Esophagus muscularis mucosa (tissue), 4 donors: ENCODE measurements at regions not wholly inside any gene's neighbourhood (a gene's known extent, or its start where the extent isn't known, plus 50 kb on each side); places are given as distances from the start of the nearest gene placed in this dataset.

Experiments used
- DNase-seq: peaks from one replicate; pipeline ENCODE4 v3.0.0-alpha.2; 2017; ENCODE audit errors: extremely low spot score
- H3K27ac ChIP-seq, 4 donors: fragments of 200-600 bp; sonication (generic); replicated peaks in 1 of 4; 1 replicate in 3 of 4; 2 replicates in 1 of 4; pipeline ENCODE4 v1.5.1; 2016 to 2019; ENCODE audit warnings: mild to moderate bottlenecking in 1 of 4
- H3K27me3 ChIP-seq, 4 donors: fragments of 200-600 bp; sonication (generic); one replicate each; pipeline versions ENCODE4 v1.5.1 to v1.6.0; 2016 to 2019
- H3K36me3 ChIP-seq, 4 donors: fragments of 200-600 bp; sonication (generic); one replicate each; pipeline ENCODE4 v1.5.1; 2016 to 2019
- H3K4me1 ChIP-seq, 4 donors: fragments of 200-600 bp; sonication (generic); one replicate each; pipeline ENCODE4 v1.5.1; 2016 to 2019
- H3K4me3 ChIP-seq, 4 donors: fragments of 200-600 bp; sonication (generic); 1 replicate in 2 of 4; 2 replicates in 2 of 4; pipeline ENCODE4 v1.5.1; 2016 to 2019; ENCODE audit warnings: mild to moderate bottlenecking in 4 of 4, moderate library complexity in 1 of 4
- H3K9me3 ChIP-seq, 4 donors: fragments of 200-600 bp; sonication (generic); 1 replicate in 3 of 4; 2 replicates in 1 of 4; pipeline ENCODE4 v1.5.1; 2016 to 2019
- CTCF ChIP-seq, 3 experiments: fragments of 200-600 bp in 2 of 3; fragments of 450-650 bp in 1 of 3; sonication (generic) in 2 of 3; IDR thresholded peaks; one replicate each; pipeline ENCODE4 v1.5.1; 2017 to 2019; ENCODE audit warnings: antibody characterized with exemption in 3 of 3, mild to moderate bottlenecking in 2 of 3, moderate library complexity in 1 of 3
- EP300 ChIP-seq: sonication (generic); formaldehyde crosslinking; IDR thresholded peaks from one replicate; pipeline ENCODE4 v1.6.1; 2017; ENCODE audit warnings: antibody characterized with exemption
- POLR2A ChIP-seq: fragments of 450-650 bp; IDR thresholded peaks from one replicate; pipeline ENCODE4 v1.6.1; 2017; ENCODE audit warnings: antibody characterized with exemption, moderate library complexity, mild to moderate bottlenecking, low read depth
- POLR2AphosphoS5 ChIP-seq, 2 donors: sonication (generic); formaldehyde crosslinking; IDR thresholded peaks; one replicate each; pipeline ENCODE4 v1.6.1; 2017; ENCODE audit warnings: antibody characterized with exemption in 2 of 2
- WGBS: methylation state at CpG from one replicate; pipeline ENCODE4 v1.1.5; 2018; 5-methylcytosine and 5-hydroxymethylcytosine counted together
- intact Hi-C: fragments of 100-400 bp; cut with DNase I; formaldehyde crosslinking; loops from one replicate; pipeline ENCODE4 v1.15.1; 2023

GRCh38 chr5:96520345-96520744 is 87.3 kb upstream of the PCSK1 start:
- no peak for DNase-seq
- TF ChIP-seq POLR2A = no peak
- Histone ChIP-seq H3K4me1 (peaks cover 0 to 22% (median 18%) of the 10 kb centered on the region in 4 donors), H3K27ac (no peak overlapping the region), H3K27me3 (no peaks in the 10 kb centered on the region), H3K9me3 (no peaks in the 10 kb centered on the region), H3K36me3 (no peaks in the 10 kb centered on the region), H3K4me3 (no peak overlapping the region)
- intact Hi-C loops = no loop called here

GRCh38 chr5:96522635-96523355 is 89.7 kb upstream of the PCSK1 start:
- no peaks in the 10 kb centered on the region for H3K36me3 ChIP-seq
- 74% methylated on average over 6 of the region's 7 CpGs for WGBS
- no peak overlapping the region for H3K27ac ChIP-seq
- no peaks in the 10 kb centered on the region for H3K27me3 ChIP-seq
- TF ChIP-seq POLR2AphosphoS5 (IDR thresholded peaks at IDR 0.05) (no peak), EP300 (no peak), CTCF (IDR thresholded peaks at IDR 0.05) (no peak), POLR2A (no peak)
- H3K4me1 ChIP-seq = peaks cover 0 to under 1% (median under 1%) of the 10 kb centered on the region in 4 donors
- H3K4me3 ChIP-seq = no peak overlapping the region
- DNase-seq = no peak
- H3K9me3 ChIP-seq = no peaks in the 10 kb centered on the region
- intact Hi-C loops = no loop called here

GRCh38 chr5:96527768-96528661 is 95.0 kb upstream of the PCSK1 start:
- Histone ChIP-seq H3K4me3 (no peak overlapping the region), H3K9me3 (no peaks in the 10 kb centered on the region), H3K36me3 (no peaks in the 10 kb centered on the region), H3K27me3 (no peaks in the 10 kb centered on the region), H3K4me1 (no peaks in the 10 kb centered on the region), H3K27ac (no peak overlapping the region)
- intact Hi-C loops = no loop called here
- TF ChIP-seq POLR2A (no peak), CTCF (IDR thresholded peaks at IDR 0.05) (no peak), EP300 (no peak), POLR2AphosphoS5 (IDR thresholded peaks at IDR 0.05) (no peak)
- DNase-seq = no peak
- WGBS = 71% methylated on average over 1 of the region's 1 CpG

GRCh38 chr5:96528826-96529474 is 95.9 kb upstream of the PCSK1 start:
- Histone ChIP-seq H3K4me3 (no peak overlapping the region), H3K36me3 (no peaks in the 10 kb centered on the region), H3K27ac (no peak overlapping the region), H3K27me3 (no peaks in the 10 kb centered on the region), H3K4me1 (no peaks in the 10 kb centered on the region), H3K9me3 (no peaks in the 10 kb centered on the region)
- intact Hi-C loops = no loop called here
- no peak for DNase-seq
- TF ChIP-seq POLR2A (no peak), POLR2AphosphoS5 (IDR thresholded peaks at IDR 0.05) (no peak), EP300 (no peak), CTCF (IDR thresholded peaks at IDR 0.05) (no peak)
- WGBS = 40% methylated on average over 4 of the region's 4 CpGs

GRCh38 chr5:96529559-96529958 is 96.5 kb upstream of the PCSK1 start:
- intact Hi-C loops = no loop called here
- no peak for TF ChIP-seq POLR2AphosphoS5 (IDR thresholded peaks at IDR 0.05)
- no peak for TF ChIP-seq POLR2A
- TF ChIP-seq CTCF (IDR thresholded peaks at IDR 0.05) = no peak
- no peak for TF ChIP-seq EP300
- Histone ChIP-seq H3K4me1 (no peaks in the 10 kb centered on the region), H3K4me3 (no peak overlapping the region), H3K27me3 (no peaks in the 10 kb centered on the region), H3K36me3 (no peaks in the 10 kb centered on the region), H3K27ac (no peak overlapping the region), H3K9me3 (no peaks in the 10 kb centered on the region)
- DNase-seq = no peak
- 87% methylated on average over 6 of the region's 6 CpGs for WGBS
